ENCODE measurements at regions not wholly inside any gene's neighbourhood (a gene's known extent, or its start where the extent isn't known, plus 50 kb on each side); places are given as distances from the start of the nearest gene placed in this dataset.

GRCh38 chr14:44700184-44700583, 193.1 kb upstream of the FSCB start:
- H3K4me3 ChIP-seq: no peak overlapping the region
- H3K4me1 ChIP-seq: no peaks in the 10 kb centered on the region
- intact Hi-C loops (cut with DNase I): no loop called here
- no peaks in the 10 kb centered on the region for H3K36me3 ChIP-seq
- H3K27ac ChIP-seq: no peak overlapping the region
- TF ChIP-seq CTCF (IDR thresholded peaks at IDR 0.05): no peak
- H3K9me3 ChIP-seq: peaks cover 0 to 33% (median 8%) of the 10 kb centered on the region in 11 donors
- DNase-seq: no peak
- ATAC-seq: no peak
- 48 to 50% methylated on average over 2 of the region's 2 CpGs for WGBS, 2 donors
- H3K27me3 ChIP-seq: no peaks in the 10 kb centered on the region

- Histone ChIP-seq H3K36me3 (no peaks in the 10 kb centered on the region), H3K27me3 (no peaks in the 10 kb centered on the region), H3K27ac (no peak overlapping the region), H3K4me3 (no peak overlapping the region), H3K9me3 (peaks cover 0 to 29% (median 8%) of the 10 kb centered on the region in 11 donors), H3K4me1 (no peaks in the 10 kb centered on the region)
- WGBS, 2 donors: 35 to 40% methylated on average over 2 of the region's 2 CpGs
- no peak for TF ChIP-seq CTCF (IDR thresholded peaks at IDR 0.05)
- ATAC-seq (no peak), DNase-seq (no peak)
- intact Hi-C loops (cut with DNase I): no loop called here
These were observed 192.3 kb upstream of the FSCB start for GRCh38 chr14:44699391-44699790.

- Histone ChIP-seq H3K36me3 (no peaks in the 10 kb centered on the region), H3K27ac (no peak overlapping the region), H3K9me3 (peaks cover 0 to 32% (median 0%) of the 10 kb centered on the region in 11 donors), H3K4me3 (no peak overlapping the region), H3K27me3 (no peaks in the 10 kb centered on the region), H3K4me1 (no peaks in the 10 kb centered on the region)
- DNase-seq (no peak), ATAC-seq (no peak)
- intact Hi-C loops (cut with DNase I): no loop called here
- WGBS, 2 donors: 95 to 99% methylated on average over 3 of the region's 3 CpGs
- no peak for TF ChIP-seq CTCF (IDR thresholded peaks at IDR 0.05)
These were observed 162.4 kb upstream of the FSCB start for GRCh38 chr14:44669496-44669895.

GRCh38 chr14:44663136-44663535, 156.1 kb upstream of the FSCB start:
- Histone ChIP-seq H3K36me3 (no peaks in the 10 kb centered on the region), H3K27me3 (no peaks in the 10 kb centered on the region), H3K27ac (no peak overlapping the region), H3K4me1 (no peaks in the 10 kb centered on the region), H3K9me3 (no peaks in the 10 kb centered on the region), H3K4me3 (no peak overlapping the region)
- no peak for TF ChIP-seq CTCF (IDR thresholded peaks at IDR 0.05)
- ATAC-seq (no peak), DNase-seq (no peak)
- intact Hi-C loops (cut with DNase I): loop anchor here in 1 of 10 donors (2.0 kb wide), 1 partner anchor 60 kb away; no protein-coding TSS in a partner anchor
- WGBS, 2 donors: 55 to 73% methylated on average over 1 of the region's 1 CpG

All from heart right ventricle (tissue), 16 donors.